HEK293T (cell line): ENCODE measurements at regions not wholly inside any gene's neighbourhood (a gene's known extent, or its start where the extent isn't known, plus 50 kb on each side); places are given as distances from the start of the nearest gene placed in this dataset.

ENCODE experiments used
- ARNT ChIP-seq: fragments of 450-650 bp; IDR thresholded peaks from 2 replicates; pipeline ENCODE4 v1.6.1; 2017; ENCODE audit warnings: mild to moderate bottlenecking
- ELF4 ChIP-seq: fragments of 450-650 bp; IDR thresholded peaks from 2 replicates; pipeline ENCODE4 v1.6.1; 2017; ENCODE audit warnings: antibody characterized with exemption
- FOXK2 ChIP-seq: fragments of 450-650 bp; IDR thresholded peaks from 2 replicates; pipeline ENCODE4 v1.6.1; 2016; ENCODE audit warnings: mild to moderate bottlenecking
- HDGF ChIP-seq: fragments of 450-650 bp; IDR thresholded peaks from 2 replicates; pipeline ENCODE4 v1.6.1; 2017; ENCODE audit warnings: antibody characterized with exemption, borderline replicate concordance
- LEF1 ChIP-seq: fragments of 450-650 bp; IDR thresholded peaks from 2 replicates; pipeline ENCODE4 v1.6.1; 2017; ENCODE audit warnings: mild to moderate bottlenecking, borderline replicate concordance
- PKNOX1 ChIP-seq: fragments of 450-650 bp; IDR thresholded peaks from 2 replicates; pipeline ENCODE4 v1.6.1; 2016
- TARDBP ChIP-seq: fragments of 450-650 bp; IDR thresholded peaks from 2 replicates; pipeline ENCODE4 v1.6.1; 2016

- TF ChIP-seq ELF4 (no peak), TARDBP (no peak), FOXK2 (no peak), HDGF (no peak), ARNT (no peak), LEF1 (no peak), PKNOX1 (no peak)
Measured at GRCh38 chr2:64328756-64329155, 125.2 kb upstream of the LGALSL start.
